ENCODE measurements at regions not wholly inside any gene's neighbourhood (a gene's known extent, or its start where the extent isn't known, plus 50 kb on each side); places are given as distances from the start of the nearest gene placed in this dataset.
A peak's percentile ranks its signal among the peaks of the same experiment; 100 is the strongest.

DNA sequence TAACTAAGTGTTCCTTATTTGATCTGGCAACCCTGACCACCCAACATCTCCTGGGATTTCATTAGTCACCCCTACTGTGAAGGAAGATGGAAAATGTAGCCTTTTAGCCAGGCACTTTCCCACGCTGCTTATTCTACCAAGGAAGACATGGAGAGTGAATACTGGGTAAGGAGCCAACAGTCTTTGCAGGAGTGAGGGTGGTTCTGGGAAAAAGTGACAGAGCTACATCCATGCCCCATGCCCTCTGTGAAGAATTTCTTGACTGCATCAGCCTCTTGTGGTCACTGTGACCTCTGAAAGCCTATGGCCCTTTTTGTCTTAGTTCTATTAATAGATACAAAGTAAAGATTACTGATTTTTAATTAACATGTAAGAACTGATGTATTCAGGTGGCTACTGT, 196.0 kb upstream of the EEA1 start:
- Histone ChIP-seq H3K4me1 (no peaks in the 10 kb centered on the region), H3K27me3 (no peaks in the 10 kb centered on the region), H3K36me3 (no peaks in the 10 kb centered on the region), H3K27ac (no peak overlapping the region), H3K9me3 (no peaks in the 10 kb centered on the region), H3K4me3 (no peak overlapping the region)
- TF ChIP-seq POLR2AphosphoS5 (IDR thresholded peaks at IDR 0.05) (no peak), POLR2A (IDR thresholded peaks at IDR 0.05) (no peak)
- TF ChIP-seq, protein P1, sequence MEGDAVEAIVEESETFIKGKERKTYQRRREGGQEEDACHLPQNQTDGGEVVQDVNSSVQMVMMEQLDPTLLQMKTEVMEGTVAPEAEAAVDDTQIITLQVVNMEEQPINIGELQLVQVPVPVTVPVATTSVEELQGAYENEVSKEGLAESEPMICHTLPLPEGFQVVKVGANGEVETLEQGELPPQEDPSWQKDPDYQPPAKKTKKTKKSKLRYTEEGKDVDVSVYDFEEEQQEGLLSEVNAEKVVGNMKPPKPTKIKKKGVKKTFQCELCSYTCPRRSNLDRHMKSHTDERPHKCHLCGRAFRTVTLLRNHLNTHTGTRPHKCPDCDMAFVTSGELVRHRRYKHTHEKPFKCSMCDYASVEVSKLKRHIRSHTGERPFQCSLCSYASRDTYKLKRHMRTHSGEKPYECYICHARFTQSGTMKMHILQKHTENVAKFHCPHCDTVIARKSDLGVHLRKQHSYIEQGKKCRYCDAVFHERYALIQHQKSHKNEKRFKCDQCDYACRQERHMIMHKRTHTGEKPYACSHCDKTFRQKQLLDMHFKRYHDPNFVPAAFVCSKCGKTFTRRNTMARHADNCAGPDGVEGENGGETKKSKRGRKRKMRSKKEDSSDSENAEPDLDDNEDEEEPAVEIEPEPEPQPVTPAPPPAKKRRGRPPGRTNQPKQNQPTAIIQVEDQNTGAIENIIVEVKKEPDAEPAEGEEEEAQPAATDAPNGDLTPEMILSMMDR (IDR thresholded peaks at IDR 0.05) = no peak
- intact Hi-C loops (cut with DNase I; ENCODE audit: low total_unique reads) = no loop called here
- DNase-seq (ENCODE audit: low spot score in 2 of 2) = no peak

- no peak overlapping the region for H3K27ac ChIP-seq
- TF ChIP-seq POLR2A (IDR thresholded peaks at IDR 0.05) = no peak
- no peaks in the 10 kb centered on the region for H3K36me3 ChIP-seq
- H3K9me3 ChIP-seq = no peaks in the 10 kb centered on the region
- H3K4me1 ChIP-seq = no peaks in the 10 kb centered on the region
- no peak overlapping the region for H3K4me3 ChIP-seq
- intact Hi-C loops (cut with DNase I; ENCODE audit: low total_unique reads) = no loop called here
- DNase-seq (ENCODE audit: low spot score in 2 of 2) = no peak
- H3K27me3 ChIP-seq = no peaks in the 10 kb centered on the region
These were observed 197.0 kb upstream of the EEA1 start for GRCh38 chr12:93126069-93126474.

- TF ChIP-seq POLR2AphosphoS5 (IDR thresholded peaks at IDR 0.05) (no peak), POLR2A (IDR thresholded peaks at IDR 0.05) (no peak)
- TF ChIP-seq, protein P1 (IDR thresholded peaks at IDR 0.05) = no peak
- no peaks in the 10 kb centered on the region for H3K9me3 ChIP-seq
- H3K27me3 ChIP-seq = no peaks in the 10 kb centered on the region
- DNase-seq (ENCODE audit: low spot score in 2 of 2) = no peak
- intact Hi-C loops (cut with DNase I; ENCODE audit: low total_unique reads) = no loop called here
- peak overlapping the region; percentile 76 to 78 for H3K27ac ChIP-seq
- H3K4me1 ChIP-seq = no peaks in the 10 kb centered on the region
- H3K36me3 ChIP-seq = no peaks in the 10 kb centered on the region
- H3K4me3 ChIP-seq = no peak overlapping the region
These were observed 198.0 kb upstream of the EEA1 start for GRCh38 chr12:93127107-93127560.

- peak overlapping the region in 2 of 3 donors; percentile 12 to 42 for H3K4me3 ChIP-seq
- DNase-seq (ENCODE audit: low spot score in 2 of 2) = peak in 1 of 2 donors; percentile 88
- H3K27me3 ChIP-seq = no peaks in the 10 kb centered on the region
- intact Hi-C loops (cut with DNase I; ENCODE audit: low total_unique reads) = no loop called here
- H3K9me3 ChIP-seq = no peaks in the 10 kb centered on the region
- no peaks in the 10 kb centered on the region for H3K4me1 ChIP-seq
- no peaks in the 10 kb centered on the region for H3K36me3 ChIP-seq
- peak overlapping the region; percentile 76 to 78 for H3K27ac ChIP-seq
- TF ChIP-seq POLR2AphosphoS5 (IDR thresholded peaks at IDR 0.05) = peak; percentile 59 to 80 (median 64)
- no peak for TF ChIP-seq POLR2A (IDR thresholded peaks at IDR 0.05)
- TF ChIP-seq, protein P1 (IDR thresholded peaks at IDR 0.05) = peak in 2 of 3 donors; percentile 62 to 66
These were observed 198.7 kb upstream of the EEA1 start for GRCh38 chr12:93127582-93128331.

DNA sequence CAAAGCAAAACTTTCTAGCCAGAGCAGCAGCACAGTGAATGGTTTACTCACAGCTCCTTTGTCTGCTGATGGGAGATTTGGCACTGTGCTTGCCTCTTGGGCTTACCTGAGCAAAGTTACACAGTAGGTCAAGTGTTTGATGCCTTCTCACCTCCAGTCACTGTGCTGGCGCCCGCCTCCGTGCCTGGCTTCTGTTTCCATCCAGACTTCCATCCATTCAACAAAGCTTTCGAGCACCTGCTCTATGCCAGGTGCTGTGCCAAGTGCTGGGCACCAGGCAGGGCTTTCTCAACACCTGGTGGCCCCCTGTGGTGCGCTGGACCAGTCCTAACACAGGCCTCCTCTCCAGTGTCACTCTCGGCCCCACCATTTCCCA, 199.2 kb upstream of the EEA1 start:
- DNase-seq (ENCODE audit: low spot score in 2 of 2) = peak in 1 of 2 donors; percentile 39
- no peaks in the 10 kb centered on the region for H3K4me1 ChIP-seq
- intact Hi-C loops (cut with DNase I; ENCODE audit: low total_unique reads) = no loop called here
- H3K27me3 ChIP-seq = no peaks in the 10 kb centered on the region
- TF ChIP-seq POLR2AphosphoS5 (IDR thresholded peaks at IDR 0.05) (no peak), POLR2A (IDR thresholded peaks at IDR 0.05) (no peak)
- TF ChIP-seq, protein P1 (IDR thresholded peaks at IDR 0.05) = no peak
- no peaks in the 10 kb centered on the region for H3K36me3 ChIP-seq
- H3K4me3 ChIP-seq = peak overlapping the region in 2 of 3 donors; percentile 12 to 42
- H3K27ac ChIP-seq = peak overlapping the region; percentile 76 to 78
- no peaks in the 10 kb centered on the region for H3K9me3 ChIP-seq

All from breast epithelium (tissue), 4 donors.